Suprapubic skin (tissue), 3 donors: ENCODE measurements at regions not wholly inside any gene's neighbourhood (a gene's known extent, or its start where the extent isn't known, plus 50 kb on each side); places are given as distances from the start of the nearest gene placed in this dataset.

Experiments used
- POLR2A ChIP-seq, 2 donors: fragments of 450-650 bp; IDR thresholded peaks; one replicate each; pipeline ENCODE4 v1.6.1; 2017; ENCODE audit warnings: antibody characterized with exemption in 2 of 2, mild to moderate bottlenecking in 2 of 2, moderate library complexity in 2 of 2
- TF ChIP-seq, protein P1 (sequence below), 2 donors: fragments of 200-600 bp in 1 of 2; fragments of 450-650 bp in 1 of 2; sonication (generic) in 1 of 2; IDR thresholded peaks; one replicate each; pipeline ENCODE4 v1.5.1; 2016 to 2019; ENCODE audit warnings: antibody characterized with exemption in 2 of 2, mild to moderate bottlenecking in 1 of 2, moderate library complexity in 1 of 2

DNA sequence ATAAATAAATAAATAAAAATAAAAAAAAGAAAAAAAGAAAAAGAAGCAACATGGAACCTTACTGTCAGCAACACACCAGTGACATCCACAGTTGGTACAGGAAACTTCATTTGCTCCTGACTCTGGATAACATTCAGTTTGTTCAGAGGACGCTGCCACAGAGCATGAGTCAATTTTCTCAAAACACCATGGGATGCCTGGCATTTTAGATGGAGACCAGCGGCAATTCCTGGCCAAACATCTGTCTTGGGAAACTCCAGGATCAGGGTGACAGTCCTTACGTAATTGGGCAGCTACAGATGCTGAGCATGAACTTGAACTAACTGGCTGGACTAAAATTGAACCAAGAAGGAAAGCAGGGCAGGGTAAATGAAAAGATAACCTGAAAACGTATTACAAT lies 166.2 kb upstream of the CPNE8 start:
- TF ChIP-seq POLR2A (IDR thresholded peaks at IDR 0.05), result no peak
- TF ChIP-seq, protein P1, sequence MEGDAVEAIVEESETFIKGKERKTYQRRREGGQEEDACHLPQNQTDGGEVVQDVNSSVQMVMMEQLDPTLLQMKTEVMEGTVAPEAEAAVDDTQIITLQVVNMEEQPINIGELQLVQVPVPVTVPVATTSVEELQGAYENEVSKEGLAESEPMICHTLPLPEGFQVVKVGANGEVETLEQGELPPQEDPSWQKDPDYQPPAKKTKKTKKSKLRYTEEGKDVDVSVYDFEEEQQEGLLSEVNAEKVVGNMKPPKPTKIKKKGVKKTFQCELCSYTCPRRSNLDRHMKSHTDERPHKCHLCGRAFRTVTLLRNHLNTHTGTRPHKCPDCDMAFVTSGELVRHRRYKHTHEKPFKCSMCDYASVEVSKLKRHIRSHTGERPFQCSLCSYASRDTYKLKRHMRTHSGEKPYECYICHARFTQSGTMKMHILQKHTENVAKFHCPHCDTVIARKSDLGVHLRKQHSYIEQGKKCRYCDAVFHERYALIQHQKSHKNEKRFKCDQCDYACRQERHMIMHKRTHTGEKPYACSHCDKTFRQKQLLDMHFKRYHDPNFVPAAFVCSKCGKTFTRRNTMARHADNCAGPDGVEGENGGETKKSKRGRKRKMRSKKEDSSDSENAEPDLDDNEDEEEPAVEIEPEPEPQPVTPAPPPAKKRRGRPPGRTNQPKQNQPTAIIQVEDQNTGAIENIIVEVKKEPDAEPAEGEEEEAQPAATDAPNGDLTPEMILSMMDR (IDR thresholded peaks at IDR 0.05), result no peak
